GM19467 (cell line): ENCODE measurements at regions not wholly inside any gene's neighbourhood (a gene's known extent, or its start where the extent isn't known, plus 50 kb on each side); places are given as distances from the start of the nearest gene placed in this dataset.

Experiments
- ATAC-seq: cut with Tn5 transposase; IDR thresholded peaks from one replicate; pipeline ENCODE4 v1.9.1; 2021; ENCODE audit warnings: mild to moderate bottlenecking, moderate library complexity; ENCODE audit not compliant: unreplicated experiment

- ATAC-seq, result no peak
Observed at GRCh38 chr6:163834226-163834970, 419.9 kb downstream of the QKI start.

GRCh38 chr6:163831736-163832135 lies 417.2 kb downstream of the QKI start:
- no peak for ATAC-seq

DNA sequence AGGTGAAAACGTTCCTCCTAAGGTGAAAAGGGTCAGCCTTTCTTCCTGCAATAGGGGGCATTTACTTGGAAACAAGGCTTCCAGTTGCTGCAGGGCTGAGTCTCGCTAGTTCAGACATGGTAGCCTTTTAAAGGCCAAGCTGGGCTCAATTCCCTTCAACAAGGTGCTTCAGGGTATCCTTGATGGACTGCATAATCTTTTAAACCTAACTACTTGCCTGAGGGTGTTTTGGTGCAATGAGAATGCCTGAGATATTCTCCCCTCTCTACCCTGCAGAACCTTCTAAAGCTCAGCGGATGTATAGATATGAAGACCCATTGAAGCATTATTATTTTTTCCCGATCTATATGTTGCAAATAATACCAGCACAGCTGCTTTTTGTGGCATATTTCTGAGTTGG lies 416.1 kb downstream of the QKI start:
- ATAC-seq, result no peak

GRCh38 chr6:163828038-163828795 lies 413.7 kb downstream of the QKI start:
- ATAC-seq, result no peak

DNA sequence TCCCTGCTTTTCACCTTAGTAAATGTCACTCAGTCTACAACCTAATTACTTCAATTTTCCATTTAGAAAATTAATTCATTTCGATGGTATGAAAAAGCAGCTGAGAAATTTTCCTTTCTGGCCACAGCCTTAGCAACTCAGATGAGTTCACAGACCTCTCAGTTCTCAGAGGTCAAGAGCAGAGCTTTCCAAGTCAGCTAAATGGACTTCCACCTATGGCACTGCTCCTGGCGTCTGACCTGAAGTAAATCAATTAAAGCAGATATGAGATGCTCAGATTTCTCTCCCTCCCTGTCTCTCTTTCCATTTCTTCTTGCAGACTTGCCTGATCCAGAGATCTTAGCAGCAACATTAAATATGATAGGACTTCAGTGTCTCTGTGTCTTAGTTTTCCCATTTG lies 412.6 kb downstream of the QKI start:
- no peak for ATAC-seq

DNA sequence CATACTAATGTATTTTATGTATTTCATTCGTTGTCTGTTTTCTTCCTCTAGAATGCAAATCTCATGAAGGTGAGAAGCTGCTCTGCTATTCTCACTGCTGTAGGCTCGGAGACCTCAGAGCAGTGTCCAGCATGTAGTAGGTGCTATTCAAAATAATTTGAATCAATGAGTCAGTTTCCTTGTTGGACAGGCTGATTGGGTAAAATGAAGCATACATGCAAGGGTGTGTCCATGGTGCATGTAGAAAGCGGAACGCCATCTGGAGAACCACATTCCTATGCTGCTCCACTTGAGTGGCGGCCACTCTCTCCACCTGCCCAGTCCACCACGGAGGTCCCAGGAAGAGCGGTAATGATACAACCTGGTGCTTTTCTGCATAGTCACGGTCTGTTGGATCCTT lies 412.1 kb downstream of the QKI start:
- ATAC-seq, result no peak

DNA sequence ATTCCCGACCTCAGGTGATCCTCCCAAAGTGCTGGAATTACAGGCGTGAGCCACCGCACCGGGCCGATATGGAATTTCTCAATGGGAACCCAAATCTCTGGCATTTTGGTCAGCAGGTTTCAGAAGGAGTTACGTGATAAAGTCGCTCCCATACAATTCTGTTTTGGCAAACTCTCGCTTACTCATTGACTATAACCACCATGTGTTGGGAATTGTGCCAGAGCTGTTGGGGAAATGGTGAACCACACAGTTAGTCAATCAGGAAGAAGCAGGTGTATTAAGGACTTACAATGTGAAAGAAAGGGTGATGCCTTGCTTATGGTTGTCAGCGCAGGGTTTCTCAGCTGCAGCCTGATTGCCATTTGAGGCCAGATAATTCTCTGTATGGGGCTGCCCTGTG lies 410.5 kb downstream of the QKI start:
- ATAC-seq, result no peak

DNA sequence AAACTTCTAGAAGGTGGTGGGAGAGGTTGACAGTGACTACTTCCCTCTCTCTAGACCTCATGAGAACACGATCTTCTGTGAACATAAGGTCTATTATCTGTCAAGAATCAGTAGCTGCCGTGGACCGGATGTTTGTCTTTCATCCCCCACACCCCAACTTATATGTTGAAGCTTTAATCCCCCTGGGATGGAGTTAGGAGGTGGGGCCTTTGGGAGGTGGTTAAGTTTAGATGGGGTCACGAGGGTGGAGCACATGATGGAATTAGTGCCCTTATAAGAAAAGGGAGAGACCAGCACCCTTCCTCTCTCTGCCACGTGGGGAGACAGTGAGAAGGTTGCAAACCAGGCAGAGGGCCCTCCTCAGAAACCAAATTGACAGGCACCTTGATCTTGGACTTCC lies 409.1 kb downstream of the QKI start:
- ATAC-seq, result no peak

- no peak for ATAC-seq
Observed at GRCh38 chr6:163820745-163821458, 406.4 kb downstream of the QKI start.

GRCh38 chr6:163820171-163820570 lies 405.7 kb downstream of the QKI start:
- ATAC-seq, result no peak

DNA sequence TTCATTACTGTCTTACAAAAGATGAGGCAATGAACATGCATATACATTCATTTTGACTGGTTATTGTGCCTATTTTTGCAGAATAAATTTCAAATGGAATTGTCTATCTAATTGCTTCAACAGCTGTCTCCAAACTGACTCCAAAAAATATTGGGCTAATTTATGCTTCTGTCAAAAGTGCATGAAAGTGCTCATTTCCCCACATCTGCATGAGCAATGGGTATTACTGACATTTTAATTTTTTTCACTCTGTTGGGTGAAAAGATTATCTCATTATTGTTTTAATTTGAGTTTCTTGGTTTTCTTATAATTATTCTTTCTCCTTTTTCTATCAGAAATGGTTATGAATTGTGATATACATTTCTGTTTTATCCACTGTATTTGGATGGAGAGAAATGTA lies 404.2 kb downstream of the QKI start:
- no peak for ATAC-seq

- no peak for ATAC-seq
Observed at GRCh38 chr6:163816441-163816840, 401.9 kb downstream of the QKI start.

DNA sequence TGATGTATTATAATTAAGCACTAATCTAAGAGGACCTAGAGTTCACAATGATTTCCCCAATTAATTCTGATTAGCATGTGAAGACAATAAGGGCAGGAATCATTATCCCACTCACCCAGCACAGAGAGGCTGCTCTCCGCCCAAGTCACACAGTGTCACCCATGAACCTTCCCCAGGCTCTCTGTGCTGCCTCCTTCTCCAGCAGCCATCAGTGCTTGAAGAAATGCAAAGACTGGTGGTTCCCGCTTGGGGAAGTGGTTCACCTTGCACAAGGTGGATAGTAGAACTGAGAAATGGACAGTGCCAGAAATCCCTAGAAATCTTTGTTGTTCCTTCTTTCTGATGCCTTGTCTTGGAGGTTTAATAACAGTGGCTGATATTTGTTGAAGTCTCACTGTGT lies 401.3 kb downstream of the QKI start:
- no peak for ATAC-seq

DNA sequence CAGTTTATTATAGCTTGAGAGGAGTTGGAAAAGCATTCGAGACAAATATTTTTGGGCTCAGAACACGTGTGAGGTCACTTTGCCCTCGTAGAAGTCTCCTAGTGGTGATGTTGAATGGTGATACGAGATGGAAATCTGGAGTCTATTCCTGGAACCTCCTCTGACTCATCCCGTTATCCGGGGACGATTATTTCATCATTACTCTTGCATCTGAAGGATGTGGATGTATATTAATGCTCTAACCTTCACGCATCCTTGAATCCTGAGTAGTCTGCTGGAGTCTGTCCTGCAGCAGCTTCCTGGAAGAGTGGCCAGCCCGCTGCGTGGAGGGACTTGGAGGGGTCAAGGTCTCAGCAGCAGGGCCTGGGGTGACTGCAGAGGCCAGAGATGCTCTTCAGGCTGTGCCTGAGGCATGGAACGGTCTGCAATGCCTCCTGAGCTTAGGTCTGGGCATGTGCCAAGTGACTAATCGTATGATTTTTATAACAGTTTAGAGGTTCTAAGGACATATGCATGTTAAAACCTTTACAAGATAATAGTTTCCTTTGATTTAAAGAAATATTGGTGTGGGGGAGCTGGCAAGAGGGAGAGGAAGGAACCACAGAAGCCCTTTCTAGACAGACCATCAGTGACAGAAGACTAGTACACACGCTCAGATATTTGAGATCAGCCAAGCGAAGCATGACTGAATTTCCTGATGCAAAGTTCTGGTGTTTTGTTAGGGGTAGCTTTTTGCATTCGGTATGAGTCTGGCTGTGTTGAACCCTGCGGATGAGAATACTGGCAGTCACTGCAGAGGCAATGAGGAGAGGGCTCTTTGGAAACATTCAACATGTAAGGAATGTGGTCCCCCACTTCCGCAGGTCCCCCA lies 400.2 kb downstream of the QKI start:
- ATAC-seq, result peak; percentile 62

GRCh38 chr6:163813979-163814493 lies 399.5 kb downstream of the QKI start:
- ATAC-seq, result no peak

DNA sequence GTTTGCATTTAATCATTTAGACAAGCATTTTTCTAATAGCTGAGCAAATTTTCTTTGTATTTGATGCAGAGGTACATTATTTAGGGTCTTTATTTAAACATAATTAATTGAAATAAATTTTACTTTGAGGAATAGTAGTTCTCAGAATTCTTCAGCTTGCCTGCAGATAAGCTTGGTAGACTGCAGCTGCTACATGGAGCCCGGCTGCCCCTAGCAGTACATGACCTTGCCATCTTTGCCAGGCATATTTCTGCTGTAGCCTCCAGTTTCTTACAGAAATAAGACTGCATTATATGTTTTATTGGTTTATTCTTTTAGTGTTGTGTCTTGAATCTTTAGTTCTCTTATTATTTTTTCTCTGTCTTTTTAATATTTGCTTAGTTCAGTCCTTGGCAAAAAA lies 396.8 kb downstream of the QKI start:
- ATAC-seq, result no peak

DNA sequence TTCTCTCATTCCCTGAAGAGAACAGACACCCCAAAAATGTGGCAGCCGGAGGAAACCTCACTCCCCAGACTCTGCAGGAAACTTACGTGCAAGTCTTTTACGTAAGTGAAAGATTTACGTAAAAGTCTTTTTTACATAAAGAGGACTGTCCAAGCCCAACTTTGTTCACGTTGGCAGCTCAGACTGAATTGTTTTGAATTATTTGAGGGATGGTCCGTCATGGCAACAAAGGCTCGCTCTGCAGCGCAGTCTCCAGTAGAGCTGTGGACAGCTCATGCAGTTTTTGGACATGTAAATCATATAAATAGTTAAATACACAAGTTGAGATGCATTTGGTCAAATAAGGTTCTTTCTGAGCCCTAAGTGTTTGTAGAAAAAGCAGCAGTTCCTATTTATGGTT lies 394.8 kb downstream of the QKI start:
- ATAC-seq, result no peak

- ATAC-seq, result no peak
Observed at GRCh38 chr6:163808871-163809270, 394.4 kb downstream of the QKI start.

DNA sequence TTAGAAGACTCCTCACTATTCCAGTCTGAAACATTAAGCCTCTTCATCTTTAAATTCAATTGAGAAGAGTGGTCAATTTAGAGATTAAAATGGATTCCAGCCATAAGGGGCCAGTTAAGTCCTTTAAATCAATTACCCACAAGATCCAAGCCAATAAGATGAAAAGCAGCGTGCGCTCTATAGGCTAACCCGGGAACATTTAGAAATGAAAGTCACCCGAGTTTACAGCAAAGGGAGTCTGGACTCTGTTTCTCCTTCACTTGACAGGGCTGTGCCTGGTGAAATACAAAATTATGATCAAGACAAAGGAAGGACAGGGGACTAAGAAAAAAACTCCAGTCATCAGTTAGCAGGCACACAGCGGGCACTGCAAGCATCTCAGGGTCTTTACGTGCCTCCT lies 393.7 kb downstream of the QKI start:
- no peak for ATAC-seq

DNA sequence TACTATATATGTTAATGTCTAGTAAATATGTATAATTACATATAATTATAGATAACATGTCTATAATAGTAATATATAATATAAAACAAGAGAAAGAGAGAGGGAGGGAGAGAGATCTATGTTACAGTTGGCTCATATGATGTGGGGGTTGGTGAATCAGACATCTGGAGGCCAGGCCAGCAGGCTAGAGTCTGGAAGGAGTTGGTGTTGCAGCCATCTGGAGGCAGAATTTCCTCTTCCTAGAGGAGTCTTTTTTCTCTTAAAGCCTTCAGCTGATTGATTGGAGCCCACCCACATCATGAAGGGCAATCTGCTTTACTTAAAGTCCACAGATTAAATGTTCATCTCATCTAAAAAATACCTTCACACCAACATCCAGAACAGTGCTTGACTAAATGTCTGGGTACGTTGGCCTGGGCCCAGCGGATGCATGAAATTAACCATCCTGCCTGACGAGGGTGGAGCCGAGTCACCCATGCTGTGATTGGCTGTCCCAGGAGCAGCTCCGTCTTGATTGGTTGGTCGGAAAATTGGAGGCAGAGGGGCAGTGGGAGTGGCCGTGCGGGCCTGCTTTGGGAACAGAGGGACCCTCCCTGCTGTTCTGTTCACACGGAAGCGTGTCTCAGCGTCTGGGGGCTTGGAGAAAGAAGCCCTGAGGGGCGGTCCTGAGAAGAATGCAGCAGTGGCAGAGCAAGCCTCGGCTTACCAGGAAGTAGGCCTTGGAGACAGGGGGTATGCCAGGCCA lies 392.4 kb downstream of the QKI start:
- no peak for ATAC-seq
